Liver (tissue), 3 donors: ENCODE measurements at regions not wholly inside any gene's neighbourhood (a gene's known extent, or its start where the extent isn't known, plus 50 kb on each side); places are given as distances from the start of the nearest gene placed in this dataset.
"Not testable (repeated sequence)": the region's sequence is repeated elsewhere in the genome, so short reads cannot be mapped to it uniquely, and the experiment has no call there.

ENCODE experiments used
- CTCF ChIP-seq: fragments of 150-350 bp; IDR thresholded peaks from 2 replicates; pipeline ENCODE4 v1.5.1; 2017; ENCODE audit warnings: improper control_type of control experiment, low read depth, low read length; ENCODE audit not compliant: missing input control
- RAD21 ChIP-seq, 2 donors: IDR thresholded peaks; 2 replicates each; pipeline ENCODE4 v1.6.1; 2016; ENCODE audit warnings: antibody characterized with exemption in 2 of 2, mild to moderate bottlenecking in 2 of 2
- SP1 ChIP-seq: IDR thresholded peaks from 2 replicates; pipeline ENCODE4 v1.6.1; 2018; ENCODE audit warnings: antibody characterized with exemption, mild to moderate bottlenecking
- YY1 ChIP-seq: IDR thresholded peaks from 2 replicates; pipeline ENCODE4 v1.6.1; 2016; ENCODE audit warnings: antibody characterized with exemption, mild to moderate bottlenecking
- TF ChIP-seq, protein P1 (sequence below): IDR thresholded peaks from 2 replicates; pipeline ENCODE4 v1.6.1; 2016; ENCODE audit warnings: antibody characterized with exemption
- donor health status: healthy.
- donor health status: healthy.

DNA sequence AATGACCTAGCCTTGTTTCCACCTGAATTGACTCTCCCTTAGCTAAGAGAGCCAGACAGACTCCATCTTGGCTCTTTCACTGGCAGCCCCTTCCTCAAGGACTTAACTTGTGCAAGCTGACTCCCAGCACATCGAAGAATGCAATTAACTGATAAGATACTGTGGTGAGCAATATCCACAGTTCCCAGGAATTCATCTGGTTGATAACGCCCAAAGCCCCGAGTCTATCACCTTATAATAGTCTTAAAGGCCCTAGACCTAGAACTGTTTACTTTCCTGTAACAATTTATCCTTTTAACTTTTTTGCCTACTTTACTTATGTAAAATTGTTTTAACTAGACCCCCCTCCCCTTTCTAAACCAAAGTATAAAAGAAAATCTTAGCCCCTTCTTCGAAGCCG, 130.1 kb upstream of the ROPN1B start:
- TF ChIP-seq SP1; CTCF; YY1; RAD21 (IDR thresholded peaks at IDR 0.05): not testable (repeated sequence)
- TF ChIP-seq, protein P1, sequence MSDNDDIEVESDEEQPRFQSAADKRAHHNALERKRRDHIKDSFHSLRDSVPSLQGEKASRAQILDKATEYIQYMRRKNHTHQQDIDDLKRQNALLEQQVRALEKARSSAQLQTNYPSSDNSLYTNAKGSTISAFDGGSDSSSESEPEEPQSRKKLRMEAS = not testable (repeated sequence)
